Mammary epithelial cell (primary cell): ENCODE measurements at regions not wholly inside any gene's neighbourhood (a gene's known extent, or its start where the extent isn't known, plus 50 kb on each side); places are given as distances from the start of the nearest gene placed in this dataset.

Experiments used
- CTCF ChIP-seq, 2 donors: IDR thresholded peaks in 1 of 2; conservative IDR thresholded peaks in 1 of 2; 2 replicates each; pipeline ENCODE4 v1.5.1; 2011 to 2012; ENCODE audit warnings: inconsistent platforms in 2 of 2, low read length in 2 of 2, mild to moderate bottlenecking in 2 of 2, control low read depth in 1 of 2, low read depth in 1 of 2; ENCODE audit not compliant: insufficient read depth in 1 of 2; ENCODE audit errors: extremely low read depth in 1 of 2
- EZH2 ChIP-seq: IDR thresholded peaks from 2 replicates; pipeline ENCODE4 v1.6.1; 2012; ENCODE audit warnings: low read length, inconsistent platforms, borderline replicate concordance

- TF ChIP-seq CTCF (conservative IDR thresholded peaks at IDR 0.05 in 1 of 2, IDR thresholded peaks at IDR 0.05 in 1 of 2; ENCODE audit: extremely low read depth in 1 of 2, insufficient read depth in 1 of 2, low read depth in 1 of 2, low read length in 2 of 2) (no peak), EZH2 (no peak)
These were observed 168.5 kb upstream of the BMP4 start for GRCh38 chr14:54125109-54125508.
